22Rv1 (cell line): ENCODE measurements at regions not wholly inside any gene's neighbourhood (a gene's known extent, or its start where the extent isn't known, plus 50 kb on each side); places are given as distances from the start of the nearest gene placed in this dataset.

ENCODE experiments used
- ZFX ChIP-seq: fragments of 450-650 bp; IDR thresholded peaks from 2 replicates; pipeline ENCODE4 v1.6.1; 2017; ENCODE audit warnings: antibody characterized with exemption, borderline replicate concordance
- TF ChIP-seq, protein P1 (sequence below): fragments of 450-650 bp; IDR thresholded peaks from 2 replicates; pipeline ENCODE4 v1.5.1; 2017; ENCODE audit warnings: mild to moderate bottlenecking

DNA sequence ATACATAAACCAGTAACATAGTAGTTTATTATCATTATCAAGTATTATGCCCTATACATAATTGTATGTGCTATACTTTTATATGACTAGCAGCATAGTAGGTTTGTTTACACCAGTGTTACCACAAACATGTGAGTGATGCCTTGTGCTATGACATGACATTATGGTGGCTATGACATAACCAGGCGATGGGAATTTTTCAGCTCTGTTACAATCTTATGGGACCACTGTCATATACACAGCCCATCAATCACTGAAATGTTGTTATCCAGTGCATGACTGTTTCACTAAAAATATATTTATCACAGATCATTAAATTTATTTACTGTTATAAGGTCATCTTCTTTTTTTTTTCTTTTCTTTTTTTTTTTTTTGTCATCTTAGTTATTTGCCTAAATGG, 674.5 kb downstream of the PCDH17 start:
- TF ChIP-seq, protein P1, sequence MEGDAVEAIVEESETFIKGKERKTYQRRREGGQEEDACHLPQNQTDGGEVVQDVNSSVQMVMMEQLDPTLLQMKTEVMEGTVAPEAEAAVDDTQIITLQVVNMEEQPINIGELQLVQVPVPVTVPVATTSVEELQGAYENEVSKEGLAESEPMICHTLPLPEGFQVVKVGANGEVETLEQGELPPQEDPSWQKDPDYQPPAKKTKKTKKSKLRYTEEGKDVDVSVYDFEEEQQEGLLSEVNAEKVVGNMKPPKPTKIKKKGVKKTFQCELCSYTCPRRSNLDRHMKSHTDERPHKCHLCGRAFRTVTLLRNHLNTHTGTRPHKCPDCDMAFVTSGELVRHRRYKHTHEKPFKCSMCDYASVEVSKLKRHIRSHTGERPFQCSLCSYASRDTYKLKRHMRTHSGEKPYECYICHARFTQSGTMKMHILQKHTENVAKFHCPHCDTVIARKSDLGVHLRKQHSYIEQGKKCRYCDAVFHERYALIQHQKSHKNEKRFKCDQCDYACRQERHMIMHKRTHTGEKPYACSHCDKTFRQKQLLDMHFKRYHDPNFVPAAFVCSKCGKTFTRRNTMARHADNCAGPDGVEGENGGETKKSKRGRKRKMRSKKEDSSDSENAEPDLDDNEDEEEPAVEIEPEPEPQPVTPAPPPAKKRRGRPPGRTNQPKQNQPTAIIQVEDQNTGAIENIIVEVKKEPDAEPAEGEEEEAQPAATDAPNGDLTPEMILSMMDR: no peak
- TF ChIP-seq ZFX: no peak
